SK-N-SH treated with all-trans-retinoic acid at 6 μM for 48 hours (cell line): ENCODE measurements at regions not wholly inside any gene's neighbourhood (a gene's known extent, or its start where the extent isn't known, plus 50 kb on each side); places are given as distances from the start of the nearest gene placed in this dataset.

Experiments
- ATAC-seq: fragments of 200-7000 bp; cut with Tn5 transposase; 3 replicates; pipeline ENCODE4 v1.9.1; 2020; ENCODE audit warnings: mild to moderate bottlenecking, moderate library complexity
- ARNTL ChIP-seq: fragments of 450-650 bp; formaldehyde crosslinking; IDR thresholded peaks from 2 replicates; pipeline ENCODE4 v1.5.0; 2020; ENCODE audit warnings: low read depth, mild to moderate bottlenecking, moderate library complexity, borderline replicate concordance
- BACH2 ChIP-seq: fragments of 250-450 bp; sonication (Bioruptor Pico); IDR thresholded peaks from 2 replicates; pipeline ENCODE4 v1.9.0; 2021; ENCODE audit warnings: mild to moderate bottlenecking, borderline replicate concordance
- CREB5 ChIP-seq: fragments of 250-450 bp; sonication (Bioruptor Pico); IDR thresholded peaks from 2 replicates; pipeline ENCODE4 v1.5.1; 2020; ENCODE audit warnings: low read depth, mild to moderate bottlenecking, moderate library complexity
- CSDC2 ChIP-seq: fragments of 250-450 bp; sonication (Bioruptor Pico); IDR thresholded peaks from 2 replicates; pipeline ENCODE4 v1.5.0; 2020; ENCODE audit warnings: mild to moderate bottlenecking, moderate library complexity
- CSRNP3 ChIP-seq: fragments of 250-450 bp; sonication (Bioruptor Pico); IDR thresholded peaks from 2 replicates; pipeline ENCODE4 v1.5.1; 2021; ENCODE audit warnings: mild to moderate bottlenecking, moderate library complexity
- ESRRG ChIP-seq: fragments of 250-450 bp; sonication (Bioruptor Pico); IDR thresholded peaks from 2 replicates; pipeline ENCODE4 v1.6.1; 2021; ENCODE audit warnings: mild to moderate bottlenecking
- GLIS3 ChIP-seq: fragments of 250-450 bp; sonication (Bioruptor Pico); IDR thresholded peaks from 2 replicates; pipeline ENCODE4 v1.5.0; 2020; ENCODE audit warnings: mild to moderate bottlenecking, moderate library complexity
- ISL1 ChIP-seq: fragments of 250-450 bp; sonication (Bioruptor Pico); IDR thresholded peaks from 2 replicates; pipeline ENCODE4 v2.1.2; 2022; ENCODE audit warnings: mild to moderate bottlenecking, moderate library complexity
- PATZ1 ChIP-seq: fragments of 250-450 bp; sonication (Bioruptor Pico); IDR thresholded peaks from 2 replicates; pipeline ENCODE4 v1.8.0; 2020; ENCODE audit warnings: mild to moderate bottlenecking, moderate library complexity, borderline replicate concordance
- PPARA ChIP-seq: fragments of 250-450 bp; sonication (Bioruptor Pico); IDR thresholded peaks from 2 replicates; pipeline ENCODE4 v1.5.0; 2020; ENCODE audit warnings: mild to moderate bottlenecking, borderline replicate concordance
- RARB ChIP-seq: fragments of 250-450 bp; sonication (Bioruptor Pico); IDR thresholded peaks from 2 replicates; pipeline ENCODE4 v1.8.0; 2021; ENCODE audit warnings: mild to moderate bottlenecking, moderate library complexity
- SNAI2 ChIP-seq: fragments of 250-450 bp; sonication (Bioruptor Pico); IDR thresholded peaks from 2 replicates; pipeline ENCODE4 v1.5.0; 2020; ENCODE audit warnings: mild to moderate bottlenecking, moderate library complexity
- TCF4 ChIP-seq: fragments of 250-450 bp; sonication (Bioruptor Pico); IDR thresholded peaks from 2 replicates; pipeline ENCODE4 v1.8.0; 2021; ENCODE audit warnings: mild to moderate bottlenecking, moderate library complexity, borderline replicate concordance
- TOX ChIP-seq: fragments of 250-450 bp; sonication (Bioruptor Pico); IDR thresholded peaks from 2 replicates; pipeline ENCODE4 v1.8.0; 2021; ENCODE audit warnings: mild to moderate bottlenecking, moderate library complexity, borderline replicate concordance
- TSHZ2 ChIP-seq: fragments of 250-450 bp; sonication (Bioruptor Pico); IDR thresholded peaks from 2 replicates; pipeline ENCODE4 v1.5.0; 2020; ENCODE audit warnings: mild to moderate bottlenecking, moderate library complexity
- ZC3H10 ChIP-seq: fragments of 250-450 bp; sonication (Bioruptor Pico); IDR thresholded peaks from 2 replicates; pipeline ENCODE4 v1.5.1; 2021; ENCODE audit warnings: mild to moderate bottlenecking, moderate library complexity
- ZFP3 ChIP-seq: fragments of 250-450 bp; sonication (Bioruptor Pico); IDR thresholded peaks from 2 replicates; pipeline ENCODE4 v1.5.0; 2020; ENCODE audit warnings: mild to moderate bottlenecking, moderate library complexity
- ZFP30 ChIP-seq: fragments of 450-650 bp; formaldehyde crosslinking; IDR thresholded peaks from 2 replicates; pipeline ENCODE4 v1.5.0; 2022; ENCODE audit warnings: mild to moderate bottlenecking, moderate library complexity
- ZNF565 ChIP-seq: fragments of 450-650 bp; formaldehyde crosslinking; conservative IDR thresholded peaks from 2 replicates; pipeline ENCODE4 v1.5.0; 2020; ENCODE audit warnings: low read depth, mild to moderate bottlenecking, moderate library complexity
- ZNF8 ChIP-seq: fragments of 450-650 bp; formaldehyde crosslinking; IDR thresholded peaks from 2 replicates; pipeline ENCODE4 v1.5.0; 2020; ENCODE audit warnings: mild to moderate bottlenecking, moderate library complexity

- ATAC-seq = no peak
- TF ChIP-seq PATZ1 (CRISPR knock-in tag) (no peak), ZFP3 (CRISPR knock-in tag) (no peak), TSHZ2 (CRISPR knock-in tag) (no peak), ZNF8 (CRISPR knock-in tag) (no peak), CREB5 (no peak), RARB (CRISPR knock-in tag) (no peak), ISL1 (CRISPR knock-in tag) (no peak), CSRNP3 (no peak), SNAI2 (CRISPR knock-in tag) (no peak), ARNTL (CRISPR knock-in tag) (no peak), CSDC2 (CRISPR knock-in tag) (no peak), ZFP30 (CRISPR knock-in tag) (no peak), ESRRG (CRISPR knock-in tag) (no peak), ZC3H10 (no peak), GLIS3 (no peak), ZNF565 (CRISPR knock-in tag) (no peak), TCF4 (CRISPR knock-in tag) (no peak), TOX (CRISPR knock-in tag) (no peak)
Measured at GRCh38 chr12:61282790-61283575, 977.2 kb upstream of the USP15 start.

- ATAC-seq = no peak
- TF ChIP-seq ESRRG (CRISPR knock-in tag) = no peak
Measured at GRCh38 chr12:61290473-61290872, 969.7 kb upstream of the USP15 start.

GRCh38 chr12:61291647-61292046 lies 968.6 kb upstream of the USP15 start:
- ATAC-seq = no peak
- TF ChIP-seq ZNF565 (CRISPR knock-in tag) = no peak
- no peak for TF ChIP-seq PATZ1 (CRISPR knock-in tag)
- no peak for TF ChIP-seq ZNF8 (CRISPR knock-in tag)
- TF ChIP-seq ZFP30 (CRISPR knock-in tag) = no peak
- no peak for TF ChIP-seq CREB5
- no peak for TF ChIP-seq RARB (CRISPR knock-in tag)
- TF ChIP-seq ESRRG (CRISPR knock-in tag) = no peak
- no peak for TF ChIP-seq TOX (CRISPR knock-in tag)
- TF ChIP-seq BACH2 = no peak
- TF ChIP-seq ZC3H10 = no peak
- no peak for TF ChIP-seq ARNTL (CRISPR knock-in tag)
- no peak for TF ChIP-seq PPARA (CRISPR knock-in tag)
- no peak for TF ChIP-seq TSHZ2 (CRISPR knock-in tag)
- no peak for TF ChIP-seq ISL1 (CRISPR knock-in tag)
- TF ChIP-seq CSDC2 (CRISPR knock-in tag) = no peak
- TF ChIP-seq GLIS3 = no peak
